ENCODE measurements at regions not wholly inside any gene's neighbourhood (a gene's known extent, or its start where the extent isn't known, plus 50 kb on each side); places are given as distances from the start of the nearest gene placed in this dataset.
"Not testable (repeated sequence)": the region's sequence is repeated elsewhere in the genome, so short reads cannot be mapped to it uniquely, and the experiment has no call there.

- DNase-seq = no peak
Observed at GRCh38 chr3:147680837-147681483, 271.8 kb downstream of the ZIC1 start.

GRCh38 chr3:147688868-147689267, 279.7 kb downstream of the ZIC1 start:
- DNase-seq = no peak

- DNase-seq = no peak
Observed at GRCh38 chr3:147699175-147699838, 290.1 kb downstream of the ZIC1 start.

- no peak for DNase-seq
Observed at GRCh38 chr3:147701195-147701594, 292.0 kb downstream of the ZIC1 start.

GRCh38 chr3:147702509-147702908, 293.3 kb downstream of the ZIC1 start:
- no peak for DNase-seq

GRCh38 chr3:147705651-147706051, 296.5 kb downstream of the ZIC1 start:
- DNase-seq = no peak

GRCh38 chr3:147710753-147711152, 301.6 kb downstream of the ZIC1 start:
- DNase-seq = not testable (repeated sequence)

- no peak for DNase-seq
Observed at GRCh38 chr3:147712357-147712756, 303.2 kb downstream of the ZIC1 start.

- DNase-seq = not testable (repeated sequence)
Observed at GRCh38 chr3:147712758-147713157, 303.6 kb downstream of the ZIC1 start.

GRCh38 chr3:147713234-147714133, 304.3 kb downstream of the ZIC1 start:
- DNase-seq = no peak

GRCh38 chr3:147729641-147730040, 320.5 kb downstream of the ZIC1 start:
- DNase-seq = no peak

- no peak for DNase-seq
Observed at GRCh38 chr3:147730284-147730683, 321.1 kb downstream of the ZIC1 start.

GRCh38 chr3:147733217-147733616, 324.1 kb downstream of the ZIC1 start:
- DNase-seq = no peak

GRCh38 chr3:147735616-147736015, 326.5 kb downstream of the ZIC1 start:
- DNase-seq = no peak

- no peak for DNase-seq
Observed at GRCh38 chr3:147736226-147736625, 327.1 kb downstream of the ZIC1 start.

- no peak for DNase-seq
Observed at GRCh38 chr3:147737376-147737775, 328.2 kb downstream of the ZIC1 start.

GRCh38 chr3:147740928-147741327, 331.8 kb downstream of the ZIC1 start:
- DNase-seq = no peak

- DNase-seq = no peak
Observed at GRCh38 chr3:147744967-147745366, 335.8 kb downstream of the ZIC1 start.

- DNase-seq = no peak
Observed at GRCh38 chr3:147755310-147755709, 346.1 kb downstream of the ZIC1 start.

GRCh38 chr3:147756476-147756875, 347.3 kb downstream of the ZIC1 start:
- DNase-seq = no peak

GRCh38 chr3:147757866-147758265, 348.7 kb downstream of the ZIC1 start:
- DNase-seq = no peak

- DNase-seq = no peak
Observed at GRCh38 chr3:147758771-147759170, 349.6 kb downstream of the ZIC1 start.

- DNase-seq = no peak
Observed at GRCh38 chr3:147760085-147760484, 350.9 kb downstream of the ZIC1 start.

GRCh38 chr3:147760941-147761340, 351.8 kb downstream of the ZIC1 start:
- DNase-seq = no peak

Measured in hippocampal formation (tissue), 2 donors.